ENCODE measurements at regions not wholly inside any gene's neighbourhood (a gene's known extent, or its start where the extent isn't known, plus 50 kb on each side); places are given as distances from the start of the nearest gene placed in this dataset.

- Histone ChIP-seq H3K4me3 (no peak overlapping the region), H3K36me3 (no peaks in the 10 kb centered on the region), H3K4me1 (ENCODE audit: low read depth) (no peaks in the 10 kb centered on the region), H3K27me3 (no peaks in the 10 kb centered on the region), H3K9me3 (ENCODE audit: low read depth) (no peaks in the 10 kb centered on the region), H3K27ac (no peak overlapping the region)
- TF ChIP-seq CTCF (IDR thresholded peaks at IDR 0.05; ENCODE audit: low read depth, low read length), result no peak
- DNase-seq (ENCODE audit: low read depth in 1 of 2, low spot score in 1 of 2), result no peak
These were observed 345.5 kb upstream of the C1orf87 start for GRCh38 chr1:60419023-60419422.

DNA sequence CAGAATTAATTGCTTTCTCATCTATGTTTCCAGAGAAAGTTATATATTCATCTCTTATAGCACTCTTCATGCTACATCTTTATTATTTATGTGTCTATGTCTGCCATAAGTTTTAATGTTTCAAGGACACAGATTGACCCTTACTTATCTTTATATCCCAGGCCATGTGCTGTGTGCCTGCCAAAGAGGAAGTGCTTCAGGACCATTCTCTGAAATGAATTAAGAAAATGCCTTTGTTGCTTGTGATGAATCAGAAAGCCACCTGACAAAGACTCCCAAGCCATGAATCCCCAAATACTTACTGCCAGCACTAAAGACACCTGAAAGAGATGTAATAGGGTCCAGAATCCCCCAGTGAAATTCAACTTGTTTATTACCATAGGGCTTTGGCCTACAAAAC is 342.1 kb upstream of the C1orf87 start:
- Histone ChIP-seq H3K4me3 (no peak overlapping the region), H3K4me1 (ENCODE audit: low read depth) (no peaks in the 10 kb centered on the region), H3K36me3 (no peaks in the 10 kb centered on the region), H3K9me3 (ENCODE audit: low read depth) (no peaks in the 10 kb centered on the region), H3K27ac (no peak overlapping the region), H3K27me3 (no peaks in the 10 kb centered on the region)
- TF ChIP-seq CTCF (IDR thresholded peaks at IDR 0.05; ENCODE audit: low read depth, low read length), result no peak
- DNase-seq (ENCODE audit: low read depth in 1 of 2, low spot score in 1 of 2), result no peak

DNA sequence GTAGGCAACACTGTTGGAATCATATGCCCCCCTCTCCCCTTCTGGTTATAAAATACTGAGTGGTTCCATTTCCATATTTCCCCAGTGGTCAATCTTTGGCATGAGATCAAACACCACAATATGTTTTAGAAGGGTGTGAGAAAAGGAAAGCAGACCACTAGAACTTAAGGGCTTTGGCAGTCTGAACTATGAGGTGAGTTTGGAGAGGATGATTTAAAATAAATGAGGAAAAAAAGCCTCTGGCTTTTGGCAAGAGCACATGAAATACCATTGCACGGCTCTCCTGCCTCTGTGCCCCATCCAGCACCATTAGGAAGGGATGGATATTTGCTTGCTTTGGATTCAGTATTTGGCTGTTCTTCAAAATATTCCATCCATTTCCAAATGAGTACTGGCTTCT is 339.5 kb upstream of the C1orf87 start:
- Histone ChIP-seq H3K4me1 (ENCODE audit: low read depth) (no peaks in the 10 kb centered on the region), H3K27ac (no peak overlapping the region), H3K36me3 (no peaks in the 10 kb centered on the region), H3K27me3 (no peaks in the 10 kb centered on the region), H3K9me3 (ENCODE audit: low read depth) (no peaks in the 10 kb centered on the region), H3K4me3 (no peak overlapping the region)
- no peak for DNase-seq (ENCODE audit: low read depth in 1 of 2, low spot score in 1 of 2)
- TF ChIP-seq CTCF (IDR thresholded peaks at IDR 0.05; ENCODE audit: low read depth, low read length), result no peak

DNA sequence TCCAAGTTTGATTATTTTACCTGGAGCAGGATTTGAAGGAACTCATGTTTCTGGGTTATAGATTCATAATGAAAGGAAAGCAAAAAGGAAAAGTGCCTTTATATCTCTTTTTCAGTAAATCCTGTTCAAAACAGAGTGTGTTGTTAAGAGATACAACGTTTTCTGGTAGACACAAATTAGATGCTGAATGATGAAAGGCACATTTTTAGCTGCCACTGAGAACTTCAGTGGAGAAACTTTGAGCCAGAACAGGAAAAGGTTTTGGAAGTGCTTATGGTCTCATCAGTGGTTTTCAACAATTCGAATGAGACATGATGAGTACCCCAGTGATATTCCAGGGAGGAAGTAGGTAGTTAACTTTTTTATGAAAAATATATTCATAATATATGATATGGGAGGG is 338.0 kb upstream of the C1orf87 start:
- H3K9me3 ChIP-seq (ENCODE audit: low read depth), result no peaks in the 10 kb centered on the region
- TF ChIP-seq CTCF (IDR thresholded peaks at IDR 0.05; ENCODE audit: low read depth, low read length), result no peak
- no peaks in the 10 kb centered on the region for H3K36me3 ChIP-seq
- DNase-seq (ENCODE audit: low read depth in 1 of 2, low spot score in 1 of 2), result no peak
- no peak overlapping the region for H3K4me3 ChIP-seq
- H3K4me1 ChIP-seq (ENCODE audit: low read depth), result no peaks in the 10 kb centered on the region
- no peaks in the 10 kb centered on the region for H3K27me3 ChIP-seq
- H3K27ac ChIP-seq, result no peak overlapping the region

DNA sequence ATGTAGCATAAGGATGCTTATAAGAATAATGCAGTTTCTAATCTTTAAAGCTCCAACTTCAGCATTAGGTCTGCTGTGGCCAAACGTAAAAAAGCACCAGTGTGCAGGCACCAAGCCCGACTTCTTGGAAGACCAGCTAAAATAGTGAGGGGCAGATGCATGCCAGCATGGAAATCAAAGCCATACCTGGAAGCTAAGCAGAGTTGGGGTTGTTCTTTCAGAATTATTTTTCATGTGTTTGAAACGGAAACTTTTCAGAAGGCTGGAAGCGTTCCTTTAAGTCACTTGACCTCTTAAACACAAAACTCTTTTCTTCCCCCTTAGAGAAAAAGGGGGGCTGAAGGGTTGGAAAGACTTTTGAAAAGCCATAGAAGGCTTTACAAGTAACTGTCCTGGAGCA is 329.2 kb upstream of the C1orf87 start:
- no peak overlapping the region for H3K4me3 ChIP-seq
- no peak overlapping the region for H3K27ac ChIP-seq
- no peaks in the 10 kb centered on the region for H3K4me1 ChIP-seq (ENCODE audit: low read depth)
- H3K9me3 ChIP-seq (ENCODE audit: low read depth), result no peaks in the 10 kb centered on the region
- no peak for DNase-seq (ENCODE audit: low read depth in 1 of 2, low spot score in 1 of 2)
- no peaks in the 10 kb centered on the region for H3K27me3 ChIP-seq
- no peaks in the 10 kb centered on the region for H3K36me3 ChIP-seq
- TF ChIP-seq CTCF (IDR thresholded peaks at IDR 0.05; ENCODE audit: low read depth, low read length), result no peak

DNA sequence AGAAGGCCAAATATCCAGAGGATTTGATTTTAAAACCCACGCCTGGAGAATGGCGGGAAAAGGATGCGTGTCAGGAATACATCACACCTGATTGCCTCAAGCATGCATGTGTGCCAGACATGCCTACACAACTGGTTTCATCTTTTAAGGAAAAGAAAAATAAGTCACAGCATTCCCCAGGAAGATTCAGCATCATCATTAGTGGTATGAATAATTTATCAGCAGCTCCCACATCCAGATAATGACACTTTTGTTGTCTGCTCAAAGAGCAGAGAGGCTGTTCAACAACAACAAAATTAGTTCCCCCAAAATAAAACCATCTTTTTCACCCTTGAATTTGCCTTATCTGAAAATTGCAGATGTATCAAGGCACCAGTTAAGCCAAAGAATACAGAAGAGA is 328.6 kb upstream of the C1orf87 start:
- Histone ChIP-seq H3K36me3 (no peaks in the 10 kb centered on the region), H3K27ac (no peak overlapping the region), H3K4me3 (no peak overlapping the region), H3K27me3 (no peaks in the 10 kb centered on the region), H3K9me3 (ENCODE audit: low read depth) (no peaks in the 10 kb centered on the region), H3K4me1 (ENCODE audit: low read depth) (no peaks in the 10 kb centered on the region)
- DNase-seq (ENCODE audit: low read depth in 1 of 2, low spot score in 1 of 2), result no peak
- TF ChIP-seq CTCF (IDR thresholded peaks at IDR 0.05; ENCODE audit: low read depth, low read length), result no peak
